Erythroblast (primary cell): ENCODE measurements at regions not wholly inside any gene's neighbourhood (a gene's known extent, or its start where the extent isn't known, plus 50 kb on each side); places are given as distances from the start of the nearest gene placed in this dataset.

Experiments used
- GATA1 ChIP-seq: IDR thresholded peaks from 2 replicates; pipeline ENCODE4 v1.6.1; 2011; ENCODE audit warnings: low read depth, mild to moderate bottlenecking, control low read depth, low read length, moderate library complexity
- POLR2A ChIP-seq: IDR thresholded peaks from 2 replicates; pipeline ENCODE4 v1.6.1; 2011; ENCODE audit warnings: mild to moderate bottlenecking, low read length

GRCh38 chr6:165034271-165034741 lies 275.1 kb downstream of the C6orf118 start:
- TF ChIP-seq POLR2A (no peak), GATA1 (no peak)
